CD4-positive, alpha-beta T cell (primary cell): ENCODE measurements at regions not wholly inside any gene's neighbourhood (a gene's known extent, or its start where the extent isn't known, plus 50 kb on each side); places are given as distances from the start of the nearest gene placed in this dataset.

Source experiments
- ATAC-seq: fragments of 200-7000 bp; cut with Tn5 transposase; one replicate; pipeline ENCODE4 v1.10.0; 2022; ENCODE audit warnings: mild to moderate bottlenecking; ENCODE audit not compliant: poor library complexity
- CTCF ChIA-PET: fragments of 350-600 bp; sonication (Branson Sonifier 250); formaldehyde crosslinking; loops from one replicate; lab custom pipeline; 2021; ENCODE audit warnings: antibody characterized with exemption, inconsistent platforms; lab: Charles Lee
- POLR2A ChIA-PET: fragments of 350-600 bp; sonication (Branson Sonifier 250); formaldehyde crosslinking; loops from one replicate; lab custom pipeline; 2021; ENCODE audit warnings: antibody characterized with exemption, inconsistent platforms; lab: Charles Lee
- DNase-seq, 14 experiments: peaks; one replicate each; pipeline ENCODE4 v3.0.0-alpha.2; 2013 to 2020; ENCODE audit warnings: mixed read lengths in 2 of 14
- H3K27ac ChIP-seq, 2 donors: one replicate each; pipeline versions ENCODE4 v1.5.1 to v1.7.0; 2013; ENCODE audit warnings: low read length in 2 of 2, low read depth in 1 of 2, mild to moderate bottlenecking in 1 of 2
- H3K27me3 ChIP-seq, 2 experiments: 1 replicate in 1 of 2; 2 replicates in 1 of 2; pipeline versions ENCODE4 v1.6.1 to v1.7.0; 2013; ENCODE audit warnings: low read length in 2 of 2, control low read depth in 1 of 2, mild to moderate bottlenecking in 1 of 2, moderate library complexity in 1 of 2; ENCODE audit not compliant: insufficient read depth in 2 of 2, control insufficient read depth in 1 of 2
- H3K36me3 ChIP-seq: one replicate; pipeline ENCODE4 v1.6.1; 2013; ENCODE audit warnings: low read length, control low read depth; ENCODE audit not compliant: insufficient read depth
- H3K4me1 ChIP-seq: one replicate; pipeline ENCODE4 v1.6.1; 2013; ENCODE audit warnings: low read length, control low read depth; ENCODE audit not compliant: insufficient read depth
- H3K4me3 ChIP-seq: one replicate; pipeline ENCODE4 v1.5.1; 2013; ENCODE audit warnings: mild to moderate bottlenecking, low read length, moderate library complexity
- H3K9me3 ChIP-seq, 2 experiments: 1 replicate in 1 of 2; 2 replicates in 1 of 2; pipeline versions ENCODE4 v1.6.1 to v1.7.0; 2013; ENCODE audit warnings: low read length in 2 of 2, mild to moderate bottlenecking in 2 of 2, control low read depth in 1 of 2, moderate library complexity in 1 of 2; ENCODE audit not compliant: control insufficient read depth in 1 of 2, insufficient read depth in 1 of 2
- H3K27ac Mint-ChIP-seq: one replicate; pipeline ENCODE4 v1.8.0; 2020; ENCODE audit warnings: mixed read lengths
- H3K27me3 Mint-ChIP-seq: one replicate; pipeline ENCODE4 v1.8.0; 2021; ENCODE audit warnings: mixed read lengths
- H3K36me3 Mint-ChIP-seq: one replicate; pipeline ENCODE4 v1.8.0; 2021; ENCODE audit warnings: low read depth, mixed read lengths
- H3K4me1 Mint-ChIP-seq: one replicate; pipeline ENCODE4 v1.8.0; 2021; ENCODE audit warnings: low read depth, mixed read lengths
- H3K4me3 Mint-ChIP-seq: one replicate; pipeline ENCODE4 v1.8.0; 2020; ENCODE audit warnings: mild to moderate bottlenecking, mixed read lengths
- H3K9me3 Mint-ChIP-seq: one replicate; pipeline ENCODE4 v1.8.0; 2020; ENCODE audit warnings: mixed read lengths
- intact Hi-C, 2 experiments: fragments of 100-400 bp; cut with DNase I in 1 of 2; cut with micrococcal nuclease in 1 of 2; formaldehyde crosslinking; loops; one replicate each; pipeline versions ENCODE4 v1.15.1 to v1.9.0; 2023 to 2025; cut with DNase I, micrococcal nuclease
- TF ChIP-seq, protein P1 (sequence below): fragments of 200-600 bp; IDR thresholded peaks from one replicate; pipeline ENCODE4 v1.8.0; 2022; ENCODE audit warnings: antibody characterized with exemption, mild to moderate bottlenecking

DNA sequence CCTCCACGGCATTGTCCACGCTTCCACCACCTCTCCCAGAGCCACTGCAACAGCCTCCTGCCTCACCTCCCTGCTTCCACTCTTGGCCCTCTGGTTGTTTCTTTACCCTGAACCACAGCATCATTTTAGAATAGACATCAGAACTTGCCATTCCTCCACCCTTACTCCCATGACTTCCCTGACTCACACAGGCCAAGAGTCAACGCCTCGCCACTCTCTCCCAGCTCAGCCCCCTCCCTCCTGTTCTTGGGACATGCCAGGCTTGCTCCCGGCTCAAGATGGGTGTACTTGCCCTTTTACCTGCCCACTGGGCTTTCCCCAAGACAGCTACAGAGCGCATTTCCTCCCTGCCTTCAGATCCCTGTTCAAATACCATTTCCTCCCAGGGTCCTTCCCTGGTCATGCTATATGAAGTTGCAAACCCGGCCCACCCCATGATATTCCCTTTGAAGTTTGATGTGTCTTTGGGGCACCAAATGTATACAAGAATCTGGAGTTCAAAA is 429.1 kb downstream of the RPS24 start:
- no peak for DNase-seq

DNA sequence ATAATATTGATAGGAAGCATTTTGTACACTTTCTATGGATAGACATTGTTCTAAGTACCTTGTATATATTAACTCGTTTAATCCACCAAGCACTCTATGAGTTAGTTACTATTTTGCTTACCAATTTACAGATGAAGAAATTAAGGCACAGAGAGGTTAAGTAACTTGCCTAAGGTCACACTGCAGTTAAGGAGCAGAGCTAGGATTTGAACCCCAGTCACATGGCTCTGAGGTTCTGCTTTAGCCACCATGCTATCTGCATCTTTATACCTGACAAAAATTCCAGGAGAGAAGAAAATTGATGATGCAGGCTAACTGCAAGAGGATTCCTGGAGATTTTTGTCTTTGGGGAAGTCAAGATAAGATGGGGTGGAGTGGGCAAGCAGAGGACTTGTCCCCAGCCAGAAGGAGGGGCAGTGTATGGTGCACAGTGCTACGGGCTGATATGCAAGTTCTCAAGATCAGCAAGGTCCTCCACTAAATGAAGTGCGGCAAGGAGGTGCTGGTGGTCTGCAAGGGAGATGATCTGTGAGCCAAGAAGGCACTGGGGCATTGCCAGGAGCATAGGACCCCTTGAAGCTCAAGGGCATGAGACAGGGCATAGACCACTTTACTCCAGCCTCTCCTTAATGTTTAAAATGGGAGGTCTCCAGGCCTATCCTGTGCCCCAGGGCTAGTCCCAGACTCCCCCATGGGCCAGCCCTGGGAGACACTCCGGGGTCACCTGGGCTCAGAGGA is 430.6 kb downstream of the RPS24 start:
- Mint-ChIP-seq H3K27ac (no peak overlapping the region), H3K4me1 (no peaks in the 10 kb centered on the region), H3K4me3 (no peak overlapping the region), H3K36me3 (no peaks in the 10 kb centered on the region), H3K27me3 (peaks cover 9% of the 10 kb centered on the region), H3K9me3 (no peaks in the 10 kb centered on the region)
- H3K4me3 ChIP-seq, result no peak overlapping the region
- CTCF ChIA-PET, result no interaction called here
- no peak for DNase-seq
- no peaks in the 10 kb centered on the region for H3K4me1 ChIP-seq
- POLR2A ChIA-PET, result no interaction called here
- no peaks in the 10 kb centered on the region for H3K27me3 ChIP-seq
- intact Hi-C loops, result no loop called here
- no peaks in the 10 kb centered on the region for H3K9me3 ChIP-seq
- no peaks in the 10 kb centered on the region for H3K36me3 ChIP-seq
- TF ChIP-seq, protein P1, sequence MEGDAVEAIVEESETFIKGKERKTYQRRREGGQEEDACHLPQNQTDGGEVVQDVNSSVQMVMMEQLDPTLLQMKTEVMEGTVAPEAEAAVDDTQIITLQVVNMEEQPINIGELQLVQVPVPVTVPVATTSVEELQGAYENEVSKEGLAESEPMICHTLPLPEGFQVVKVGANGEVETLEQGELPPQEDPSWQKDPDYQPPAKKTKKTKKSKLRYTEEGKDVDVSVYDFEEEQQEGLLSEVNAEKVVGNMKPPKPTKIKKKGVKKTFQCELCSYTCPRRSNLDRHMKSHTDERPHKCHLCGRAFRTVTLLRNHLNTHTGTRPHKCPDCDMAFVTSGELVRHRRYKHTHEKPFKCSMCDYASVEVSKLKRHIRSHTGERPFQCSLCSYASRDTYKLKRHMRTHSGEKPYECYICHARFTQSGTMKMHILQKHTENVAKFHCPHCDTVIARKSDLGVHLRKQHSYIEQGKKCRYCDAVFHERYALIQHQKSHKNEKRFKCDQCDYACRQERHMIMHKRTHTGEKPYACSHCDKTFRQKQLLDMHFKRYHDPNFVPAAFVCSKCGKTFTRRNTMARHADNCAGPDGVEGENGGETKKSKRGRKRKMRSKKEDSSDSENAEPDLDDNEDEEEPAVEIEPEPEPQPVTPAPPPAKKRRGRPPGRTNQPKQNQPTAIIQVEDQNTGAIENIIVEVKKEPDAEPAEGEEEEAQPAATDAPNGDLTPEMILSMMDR, result no peak
- H3K27ac ChIP-seq, result no peak overlapping the region
- ATAC-seq, result no peak

More for the DNA sequence above, 429.1 kb downstream of the RPS24 start:
- Mint-ChIP-seq H3K27me3 (peaks cover 9% of the 10 kb centered on the region), H3K4me1 (no peaks in the 10 kb centered on the region), H3K4me3 (no peak overlapping the region), H3K27ac (no peak overlapping the region), H3K9me3 (no peaks in the 10 kb centered on the region), H3K36me3 (no peaks in the 10 kb centered on the region)
- CTCF ChIA-PET, result no interaction called here
- intact Hi-C loops, result no loop called here
- POLR2A ChIA-PET, result no interaction called here
- Histone ChIP-seq H3K4me1 (no peaks in the 10 kb centered on the region), H3K4me3 (no peak overlapping the region), H3K9me3 (no peaks in the 10 kb centered on the region), H3K36me3 (no peaks in the 10 kb centered on the region), H3K27me3 (no peaks in the 10 kb centered on the region), H3K27ac (no peak overlapping the region)
- TF ChIP-seq, protein P1, result no peak
- no peak for ATAC-seq

- POLR2A ChIA-PET, result no interaction called here
- Histone ChIP-seq H3K4me3 (no peak overlapping the region), H3K4me1 (no peaks in the 10 kb centered on the region), H3K27me3 (no peaks in the 10 kb centered on the region), H3K36me3 (no peaks in the 10 kb centered on the region), H3K27ac (no peak overlapping the region), H3K9me3 (no peaks in the 10 kb centered on the region)
- H3K27ac Mint-ChIP-seq, result no peak overlapping the region
- DNase-seq, result no peak
- no peak for ATAC-seq
- H3K9me3 Mint-ChIP-seq, result no peaks in the 10 kb centered on the region
- peaks cover 9% of the 10 kb centered on the region for H3K27me3 Mint-ChIP-seq
- TF ChIP-seq, protein P1, result no peak
- H3K36me3 Mint-ChIP-seq, result no peaks in the 10 kb centered on the region
- CTCF ChIA-PET, result no interaction called here
- H3K4me3 Mint-ChIP-seq, result no peak overlapping the region
- intact Hi-C loops, result no loop called here
- H3K4me1 Mint-ChIP-seq, result no peaks in the 10 kb centered on the region
Observed at GRCh38 chr10:78464856-78465267, 431.2 kb downstream of the RPS24 start.
